ENCODE measurements at regions not wholly inside any gene's neighbourhood (a gene's known extent, or its start where the extent isn't known, plus 50 kb on each side); places are given as distances from the start of the nearest gene placed in this dataset.
A peak's percentile ranks its signal among the peaks of the same experiment; 100 is the strongest.

DNA sequence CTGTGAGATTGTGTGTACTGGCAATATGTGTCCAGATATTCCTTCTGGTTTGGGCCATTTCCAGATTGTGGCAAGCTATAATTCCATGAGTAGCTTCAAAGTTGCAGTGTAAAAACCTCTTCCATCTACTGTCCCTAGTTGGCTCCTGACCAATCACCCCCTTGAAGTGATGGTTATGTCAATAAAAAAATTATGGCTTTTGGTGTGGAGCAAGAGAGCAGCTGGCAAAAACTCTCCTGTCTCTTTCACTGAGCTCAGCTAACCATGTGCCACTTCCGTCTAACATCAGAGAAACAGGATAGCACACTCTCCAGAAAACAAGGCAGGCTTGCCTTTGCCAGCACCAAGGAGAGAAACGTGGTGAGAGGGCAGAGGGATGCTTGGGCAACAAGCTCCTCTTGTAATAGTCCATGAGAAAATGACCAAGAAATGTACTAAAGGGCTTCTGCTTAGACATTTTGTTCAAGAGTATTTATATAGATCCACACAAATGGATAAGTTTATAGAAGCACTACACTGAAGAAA lies 914.4 kb upstream of the SEMA6A start:
- ATAC-seq (replicated peaks; ENCODE audit: extremely low read depth, poor library complexity, severe bottlenecking) = no peak
- peaks cover 17% of the 10 kb centered on the region for H3K9me3 Mint-ChIP-seq
- no peaks in the 10 kb centered on the region for H3K4me1 Mint-ChIP-seq
- H3K36me3 Mint-ChIP-seq (ENCODE audit: insufficient read depth) = no peaks in the 10 kb centered on the region
- H3K4me3 Mint-ChIP-seq = no peak overlapping the region
- no peak overlapping the region for H3K27ac Mint-ChIP-seq (ENCODE audit: low read depth)
- DNase-seq (ENCODE audit: low spot score in 2 of 2) = no peak
- no peaks in the 10 kb centered on the region for H3K27me3 Mint-ChIP-seq

DNA sequence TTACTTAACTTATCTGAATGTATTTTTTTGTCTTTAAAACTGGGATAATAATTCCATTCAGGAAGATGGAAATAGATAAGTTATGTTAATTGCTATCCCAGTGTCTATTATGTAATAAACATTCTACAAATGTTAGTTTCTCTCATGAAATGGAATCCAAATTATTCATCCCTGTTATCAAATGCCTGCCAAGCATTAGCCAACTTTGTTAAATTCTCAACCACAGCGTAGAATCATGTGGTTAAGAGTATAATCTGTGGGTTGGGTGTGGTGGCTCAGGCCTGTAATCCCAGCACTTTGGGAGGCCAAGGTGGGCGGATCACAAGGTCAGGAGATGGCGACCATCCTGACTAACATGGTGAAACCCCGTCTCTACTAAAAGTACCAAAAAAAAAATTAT lies 912.9 kb upstream of the SEMA6A start:
- H3K27ac Mint-ChIP-seq (ENCODE audit: low read depth) = no peak overlapping the region
- no peak for ATAC-seq (replicated peaks; ENCODE audit: extremely low read depth, poor library complexity, severe bottlenecking)
- H3K27me3 Mint-ChIP-seq = no peaks in the 10 kb centered on the region
- DNase-seq (ENCODE audit: low spot score in 2 of 2) = no peak
- H3K36me3 Mint-ChIP-seq (ENCODE audit: insufficient read depth) = no peaks in the 10 kb centered on the region
- H3K9me3 Mint-ChIP-seq = peaks cover 29% of the 10 kb centered on the region
- no peak overlapping the region for H3K4me3 Mint-ChIP-seq
- no peaks in the 10 kb centered on the region for H3K4me1 Mint-ChIP-seq

DNA sequence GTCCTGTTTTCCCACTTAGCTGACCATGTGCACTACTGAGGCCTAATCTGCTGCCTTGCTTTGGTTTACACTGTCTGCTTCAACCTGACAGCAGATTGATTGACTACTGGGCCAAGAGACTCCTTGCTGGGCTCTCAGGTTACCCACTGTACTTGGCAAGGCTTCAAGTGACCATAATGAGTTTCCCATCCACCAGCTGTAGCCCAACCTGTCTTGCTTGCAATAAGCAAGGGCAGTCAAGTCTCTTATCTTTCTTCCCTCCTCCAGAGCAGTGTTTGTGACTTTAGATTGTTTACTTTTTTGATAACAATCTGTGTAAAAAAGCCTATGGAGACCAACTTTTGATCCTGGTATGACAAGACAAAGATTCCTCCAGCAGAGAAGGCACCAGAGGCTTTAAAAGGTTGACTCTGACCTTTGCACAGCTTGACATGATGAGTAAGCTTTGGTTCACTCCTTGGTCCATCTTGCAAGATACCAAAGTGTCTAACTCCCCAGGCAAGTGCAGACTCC lies 912.3 kb upstream of the SEMA6A start:
- H3K36me3 Mint-ChIP-seq (ENCODE audit: insufficient read depth) = no peaks in the 10 kb centered on the region
- H3K9me3 Mint-ChIP-seq = peaks cover 29% of the 10 kb centered on the region
- H3K4me3 Mint-ChIP-seq = no peak overlapping the region
- H3K27me3 Mint-ChIP-seq = no peaks in the 10 kb centered on the region
- H3K27ac Mint-ChIP-seq (ENCODE audit: low read depth) = no peak overlapping the region
- no peaks in the 10 kb centered on the region for H3K4me1 Mint-ChIP-seq
- no peak for DNase-seq (ENCODE audit: low spot score in 2 of 2)
- no peak for ATAC-seq (replicated peaks; ENCODE audit: extremely low read depth, poor library complexity, severe bottlenecking)

DNA sequence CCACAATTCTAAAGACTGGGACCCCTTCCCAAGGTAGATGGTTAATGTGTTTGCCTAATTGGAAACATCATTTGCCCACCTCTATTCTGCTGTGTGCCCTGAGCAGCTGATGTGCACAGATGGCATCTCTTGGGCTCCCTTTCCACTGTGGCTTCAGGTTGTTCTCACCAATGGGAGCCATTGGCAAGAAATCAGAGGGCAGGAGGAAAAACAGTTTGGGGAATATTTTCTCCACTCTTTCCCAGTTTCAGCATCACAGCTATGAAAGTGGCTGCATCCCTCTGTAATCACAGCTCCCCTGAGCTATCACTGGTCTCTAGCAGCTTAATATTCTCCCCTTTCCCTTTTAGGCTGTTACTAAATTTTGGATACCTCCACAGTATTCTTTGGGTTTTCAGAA lies 911.6 kb upstream of the SEMA6A start:
- no peaks in the 10 kb centered on the region for H3K4me1 Mint-ChIP-seq
- H3K9me3 Mint-ChIP-seq = peaks cover 30% of the 10 kb centered on the region
- DNase-seq (ENCODE audit: low spot score in 2 of 2) (no peak), ATAC-seq (replicated peaks; ENCODE audit: extremely low read depth, poor library complexity, severe bottlenecking) (no peak)
- H3K4me3 Mint-ChIP-seq = no peak overlapping the region
- H3K36me3 Mint-ChIP-seq (ENCODE audit: insufficient read depth) = no peaks in the 10 kb centered on the region
- no peak overlapping the region for H3K27ac Mint-ChIP-seq (ENCODE audit: low read depth)
- no peaks in the 10 kb centered on the region for H3K27me3 Mint-ChIP-seq

GRCh38 chr5:117475919-117476318 lies 901.3 kb upstream of the SEMA6A start:
- H3K4me3 Mint-ChIP-seq = no peak overlapping the region
- no peak overlapping the region for H3K27ac Mint-ChIP-seq (ENCODE audit: low read depth)
- no peaks in the 10 kb centered on the region for H3K36me3 Mint-ChIP-seq (ENCODE audit: insufficient read depth)
- no peaks in the 10 kb centered on the region for H3K4me1 Mint-ChIP-seq
- DNase-seq (ENCODE audit: low spot score in 2 of 2) (no peak), ATAC-seq (replicated peaks; ENCODE audit: extremely low read depth, poor library complexity, severe bottlenecking) (no peak)
- peaks cover under 1% of the 10 kb centered on the region for H3K9me3 Mint-ChIP-seq
- no peaks in the 10 kb centered on the region for H3K27me3 Mint-ChIP-seq

GRCh38 chr5:117473165-117473564 lies 898.5 kb upstream of the SEMA6A start:
- no peaks in the 10 kb centered on the region for H3K4me1 Mint-ChIP-seq
- ATAC-seq (replicated peaks; ENCODE audit: extremely low read depth, poor library complexity, severe bottlenecking) = no peak
- DNase-seq (ENCODE audit: low spot score in 2 of 2) = no peak
- H3K27me3 Mint-ChIP-seq = no peaks in the 10 kb centered on the region
- no peak overlapping the region for H3K27ac Mint-ChIP-seq (ENCODE audit: low read depth)
- no peaks in the 10 kb centered on the region for H3K36me3 Mint-ChIP-seq (ENCODE audit: insufficient read depth)
- no peak overlapping the region for H3K4me3 Mint-ChIP-seq
- H3K9me3 Mint-ChIP-seq = no peaks in the 10 kb centered on the region

GRCh38 chr5:117463881-117464570 lies 889.4 kb upstream of the SEMA6A start:
- Mint-ChIP-seq H3K4me3 (no peak overlapping the region), H3K9me3 (no peaks in the 10 kb centered on the region), H3K27me3 (no peaks in the 10 kb centered on the region), H3K27ac (ENCODE audit: low read depth) (no peak overlapping the region), H3K4me1 (no peaks in the 10 kb centered on the region), H3K36me3 (ENCODE audit: insufficient read depth) (no peaks in the 10 kb centered on the region)
- no peak for DNase-seq (ENCODE audit: low spot score in 2 of 2)
- no peak for ATAC-seq (replicated peaks; ENCODE audit: extremely low read depth, poor library complexity, severe bottlenecking)

DNA sequence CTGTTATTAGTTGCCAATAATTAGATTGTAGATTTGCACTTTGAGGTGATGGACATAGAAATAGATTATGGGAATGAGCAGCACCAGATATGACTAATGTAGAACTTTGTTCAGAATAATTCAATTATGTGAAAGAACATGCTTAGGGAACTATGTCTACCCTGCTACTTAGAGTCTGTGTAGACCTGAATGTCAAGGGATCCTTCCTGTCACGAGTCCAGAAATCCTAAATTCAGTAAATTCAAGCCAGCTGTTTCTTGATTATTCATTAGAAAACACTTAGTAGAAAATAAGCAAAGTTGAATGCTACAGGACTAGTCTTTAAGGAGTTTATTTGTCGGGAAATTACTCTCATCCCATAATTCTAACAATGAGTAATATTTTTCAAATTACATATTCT lies 887.3 kb upstream of the SEMA6A start:
- no peaks in the 10 kb centered on the region for H3K27me3 Mint-ChIP-seq
- ATAC-seq (replicated peaks; ENCODE audit: extremely low read depth, poor library complexity, severe bottlenecking) (no peak), DNase-seq (ENCODE audit: low spot score in 2 of 2) (no peak)
- no peak overlapping the region for H3K27ac Mint-ChIP-seq (ENCODE audit: low read depth)
- H3K4me3 Mint-ChIP-seq = no peak overlapping the region
- H3K36me3 Mint-ChIP-seq (ENCODE audit: insufficient read depth) = no peaks in the 10 kb centered on the region
- no peaks in the 10 kb centered on the region for H3K4me1 Mint-ChIP-seq
- H3K9me3 Mint-ChIP-seq = peaks cover 5% of the 10 kb centered on the region

GRCh38 chr5:117461403-117461802 lies 886.8 kb upstream of the SEMA6A start:
- H3K4me3 Mint-ChIP-seq = no peak overlapping the region
- H3K27ac Mint-ChIP-seq (ENCODE audit: low read depth) = no peak overlapping the region
- ATAC-seq (replicated peaks; ENCODE audit: extremely low read depth, poor library complexity, severe bottlenecking) = no peak
- no peaks in the 10 kb centered on the region for H3K36me3 Mint-ChIP-seq (ENCODE audit: insufficient read depth)
- no peaks in the 10 kb centered on the region for H3K27me3 Mint-ChIP-seq
- H3K4me1 Mint-ChIP-seq = no peaks in the 10 kb centered on the region
- H3K9me3 Mint-ChIP-seq = peaks cover 5% of the 10 kb centered on the region
- no peak for DNase-seq (ENCODE audit: low spot score in 2 of 2)

DNA sequence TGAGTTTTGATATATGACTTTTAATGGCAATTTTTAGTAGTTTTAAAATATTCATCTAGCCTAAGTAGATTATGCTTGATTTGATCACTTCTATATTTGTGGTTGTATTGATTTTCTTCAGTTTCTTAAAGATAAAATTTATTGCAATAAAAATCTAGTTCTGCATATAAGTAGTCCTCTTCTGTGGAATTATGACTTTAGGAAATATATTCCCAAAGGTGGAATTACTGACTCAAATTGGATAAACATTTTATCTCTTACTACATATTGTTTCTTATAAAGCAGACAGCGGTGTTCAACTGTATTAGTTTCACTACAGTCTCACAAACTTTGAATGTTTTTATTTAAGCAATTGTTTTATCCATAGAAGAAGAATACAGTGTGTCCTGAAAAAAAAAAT lies 883.0 kb upstream of the SEMA6A start:
- Mint-ChIP-seq H3K36me3 (ENCODE audit: insufficient read depth) (no peaks in the 10 kb centered on the region), H3K4me3 (no peak overlapping the region), H3K9me3 (peaks cover 11% of the 10 kb centered on the region), H3K27ac (ENCODE audit: low read depth) (no peak overlapping the region), H3K4me1 (no peaks in the 10 kb centered on the region), H3K27me3 (no peaks in the 10 kb centered on the region)
- no peak for ATAC-seq (replicated peaks; ENCODE audit: extremely low read depth, poor library complexity, severe bottlenecking)
- DNase-seq (ENCODE audit: low spot score in 2 of 2) = no peak

GRCh38 chr5:117456866-117457470 lies 882.3 kb upstream of the SEMA6A start:
- no peak for DNase-seq (ENCODE audit: low spot score in 2 of 2)
- Mint-ChIP-seq H3K4me3 (no peak overlapping the region), H3K4me1 (no peaks in the 10 kb centered on the region), H3K27ac (ENCODE audit: low read depth) (no peak overlapping the region), H3K27me3 (no peaks in the 10 kb centered on the region), H3K9me3 (peaks cover 11% of the 10 kb centered on the region), H3K36me3 (ENCODE audit: insufficient read depth) (no peaks in the 10 kb centered on the region)
- no peak for ATAC-seq (replicated peaks; ENCODE audit: extremely low read depth, poor library complexity, severe bottlenecking)

DNA sequence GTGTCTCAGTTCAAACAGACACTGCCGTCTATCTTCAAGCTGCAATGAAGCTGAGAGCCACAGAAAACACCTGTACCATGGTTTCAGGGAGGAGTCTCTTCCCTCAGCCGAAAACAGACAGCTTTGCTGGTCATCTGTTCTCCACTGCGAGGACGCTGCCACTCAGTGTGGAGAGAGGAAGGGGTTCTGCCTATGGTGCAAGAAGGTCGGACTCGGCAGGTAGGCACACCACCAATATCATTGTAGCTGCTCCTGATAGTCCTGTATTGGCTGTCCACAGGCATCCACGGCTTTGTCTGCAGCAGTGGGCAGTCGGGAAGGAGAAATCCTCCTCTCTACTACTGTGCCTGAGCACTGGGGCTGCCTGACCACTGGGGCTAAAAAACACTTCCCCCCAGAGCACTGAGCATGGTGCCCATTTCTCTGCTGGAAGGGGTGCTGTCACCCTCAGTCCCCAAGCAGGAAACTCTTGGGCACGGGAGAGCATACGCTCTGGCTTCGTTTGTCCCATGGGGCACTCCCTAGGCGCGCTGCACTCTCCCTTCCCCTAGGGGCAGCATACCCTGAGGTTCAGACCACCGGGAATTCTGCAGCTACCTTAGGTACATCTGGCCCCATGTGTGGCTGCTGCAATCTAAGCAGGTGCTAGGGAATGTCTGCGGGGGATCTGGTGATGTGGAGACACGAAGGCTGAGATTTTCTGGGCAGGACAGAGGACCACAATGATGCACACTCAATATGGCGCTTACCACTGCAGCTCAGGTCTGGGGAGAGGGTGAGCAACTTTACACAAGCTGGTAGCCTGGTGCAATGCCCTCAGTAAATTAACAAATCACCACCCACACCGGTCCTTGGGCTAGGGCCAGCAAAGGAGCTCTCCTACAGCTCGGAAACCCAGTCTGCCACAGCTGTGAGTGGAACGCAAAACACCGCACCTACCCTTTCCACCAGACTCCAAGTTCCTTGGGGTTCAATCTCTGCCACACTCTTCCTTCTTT lies 880.9 kb upstream of the SEMA6A start:
- Mint-ChIP-seq H3K36me3 (ENCODE audit: insufficient read depth) (no peaks in the 10 kb centered on the region), H3K9me3 (peaks cover 11% of the 10 kb centered on the region), H3K4me1 (no peaks in the 10 kb centered on the region), H3K27ac (ENCODE audit: low read depth) (no peak overlapping the region), H3K4me3 (peak overlapping the region; percentile 27), H3K27me3 (no peaks in the 10 kb centered on the region)
- DNase-seq (ENCODE audit: low spot score in 2 of 2) (no peak), ATAC-seq (replicated peaks; ENCODE audit: extremely low read depth, poor library complexity, severe bottlenecking) (no peak)
